Parathyroid adenoma (tissue), 2 donors: ENCODE measurements at regions not wholly inside any gene's neighbourhood (a gene's known extent, or its start where the extent isn't known, plus 50 kb on each side); places are given as distances from the start of the nearest gene placed in this dataset.

Experiments
- H2AFZ ChIP-seq: fragments of 300-600 bp; sonication (generic); one replicate; pipeline ENCODE4 v1.7.0; 2017; ENCODE audit warnings: antibody characterized with exemption, mild to moderate bottlenecking
- H3K27ac ChIP-seq: fragments of 300-600 bp; sonication (generic); one replicate; pipeline ENCODE4 v1.7.0; 2017
- H3K27me3 ChIP-seq: fragments of 300-600 bp; sonication (generic); one replicate; pipeline ENCODE4 v1.7.0; 2017; ENCODE audit warnings: low read length; ENCODE audit not compliant: control insufficient read depth, insufficient read depth
- H3K36me3 ChIP-seq: fragments of 300-600 bp; sonication (generic); one replicate; pipeline ENCODE4 v1.7.0; 2017; ENCODE audit warnings: low read length; ENCODE audit not compliant: control insufficient read depth, insufficient read depth
- H3K4me1 ChIP-seq: fragments of 300-600 bp; sonication (generic); one replicate; pipeline ENCODE4 v1.7.0; 2017; ENCODE audit warnings: control low read depth
- H3K4me2 ChIP-seq: fragments of 300-600 bp; sonication (generic); one replicate; pipeline ENCODE4 v1.7.0; 2017; ENCODE audit warnings: low read length
- H3K4me3 ChIP-seq: fragments of 300-600 bp; sonication (generic); one replicate; pipeline ENCODE4 v1.7.0; 2017; ENCODE audit warnings: low read depth, low read length
- H3K79me2 ChIP-seq: fragments of 300-600 bp; sonication (generic); one replicate; pipeline ENCODE4 v1.7.0; 2017; ENCODE audit warnings: control low read depth
- H3K9ac ChIP-seq: fragments of 300-600 bp; sonication (generic); one replicate; pipeline ENCODE4 v1.7.0; 2017; ENCODE audit warnings: mild to moderate bottlenecking
- H3K9me3 ChIP-seq: fragments of 300-600 bp; sonication (generic); one replicate; pipeline ENCODE4 v1.7.0; 2017; ENCODE audit warnings: low read length; ENCODE audit not compliant: control insufficient read depth
- CTCF ChIP-seq: fragments of 300-600 bp; sonication (generic); IDR thresholded peaks from one replicate; pipeline ENCODE4 v1.7.0; 2017; ENCODE audit warnings: antibody characterized with exemption, mild to moderate bottlenecking
- donor health status: primary hyperparathyroidism.

- peak; percentile 16 for TF ChIP-seq CTCF
- H3K27ac ChIP-seq, result peak overlapping the region; percentile 5
- H3K4me2 ChIP-seq, result peak overlapping the region; percentile 55
- no peak overlapping the region for H3K9ac ChIP-seq
- no peaks in the 10 kb centered on the region for H3K9me3 ChIP-seq
- H3K4me3 ChIP-seq, result peak overlapping the region; percentile 3
- H3K27me3 ChIP-seq, result no peaks in the 10 kb centered on the region
- no peaks in the 10 kb centered on the region for H3K36me3 ChIP-seq
- H3K4me1 ChIP-seq, result peaks cover 19% of the 10 kb centered on the region
- H3K79me2 ChIP-seq, result no peaks in the 10 kb centered on the region
- H2AFZ ChIP-seq, result peak overlapping the region; percentile 65
These were observed 66.2 kb upstream of the ARID5B start for GRCh38 chr10:61835069-61835945.

GRCh38 chr10:61835946-61836887 lies 65.3 kb upstream of the ARID5B start:
- no peak for TF ChIP-seq CTCF
- Histone ChIP-seq H3K36me3 (no peaks in the 10 kb centered on the region), H2AFZ (no peak overlapping the region), H3K79me2 (no peaks in the 10 kb centered on the region), H3K9me3 (no peaks in the 10 kb centered on the region), H3K4me2 (peak overlapping the region; percentile 55), H3K4me1 (peaks cover 19% of the 10 kb centered on the region), H3K4me3 (peak overlapping the region; percentile 3), H3K27ac (peak overlapping the region; percentile 5), H3K27me3 (no peaks in the 10 kb centered on the region), H3K9ac (no peak overlapping the region)

GRCh38 chr10:61836888-61837754 lies 64.4 kb upstream of the ARID5B start:
- Histone ChIP-seq H3K4me1 (peaks cover 19% of the 10 kb centered on the region), H3K36me3 (no peaks in the 10 kb centered on the region), H3K9me3 (no peaks in the 10 kb centered on the region), H3K9ac (no peak overlapping the region), H3K27ac (no peak overlapping the region), H2AFZ (no peak overlapping the region), H3K79me2 (no peaks in the 10 kb centered on the region), H3K4me3 (no peak overlapping the region), H3K27me3 (no peaks in the 10 kb centered on the region), H3K4me2 (peak overlapping the region; percentile 55)
- TF ChIP-seq CTCF, result no peak

- no peaks in the 10 kb centered on the region for H3K36me3 ChIP-seq
- no peak overlapping the region for H3K9ac ChIP-seq
- TF ChIP-seq CTCF, result no peak
- no peak overlapping the region for H3K27ac ChIP-seq
- H3K27me3 ChIP-seq, result no peaks in the 10 kb centered on the region
- no peak overlapping the region for H3K4me2 ChIP-seq
- no peaks in the 10 kb centered on the region for H3K79me2 ChIP-seq
- peaks cover 19% of the 10 kb centered on the region for H3K4me1 ChIP-seq
- no peak overlapping the region for H3K4me3 ChIP-seq
- no peaks in the 10 kb centered on the region for H3K9me3 ChIP-seq
- H2AFZ ChIP-seq, result no peak overlapping the region
These were observed 63.7 kb upstream of the ARID5B start for GRCh38 chr10:61837755-61838171.
